Ascending aorta (tissue), 2 donors: ENCODE measurements at regions not wholly inside any gene's neighbourhood (a gene's known extent, or its start where the extent isn't known, plus 50 kb on each side); places are given as distances from the start of the nearest gene placed in this dataset.

Experiments used
- DNase-seq, 2 donors: peaks; one replicate each; pipeline ENCODE4 v3.0.0-alpha.2; 2019; ENCODE audit warnings: low spot score in 2 of 2
- H3K27ac ChIP-seq, 2 donors: fragments of 200-600 bp; sonication (generic); one replicate each; pipeline ENCODE4 v1.5.1; 2016 to 2017; ENCODE audit warnings: mild to moderate bottlenecking in 1 of 2
- H3K27me3 ChIP-seq: fragments of 200-600 bp; sonication (generic); one replicate; pipeline ENCODE4 v1.5.1; 2017
- H3K36me3 ChIP-seq, 2 donors: fragments of 200-600 bp; sonication (generic); one replicate each; pipeline ENCODE4 v1.5.1; 2016
- H3K4me1 ChIP-seq, 2 donors: fragments of 200-600 bp; sonication (generic); one replicate each; pipeline ENCODE4 v1.5.1; 2016 to 2017; ENCODE audit warnings: mild to moderate bottlenecking in 1 of 2
- H3K4me3 ChIP-seq, 2 donors: fragments of 200-600 bp; sonication (generic); one replicate each; pipeline ENCODE4 v1.5.1; 2016 to 2017; ENCODE audit warnings: mild to moderate bottlenecking in 1 of 2
- H3K9me3 ChIP-seq, 2 donors: fragments of 200-600 bp; sonication (generic); one replicate each; pipeline ENCODE4 v1.5.1; 2016
- intact Hi-C: fragments of 100-400 bp; cut with DNase I; formaldehyde crosslinking; loops from one replicate; pipeline ENCODE4 v1.15.1; 2023
- TF ChIP-seq, protein P1 (sequence below), 3 experiments: fragments of 200-600 bp in 2 of 3; fragments of 450-650 bp in 1 of 3; sonication (generic) in 2 of 3; IDR thresholded peaks; one replicate each; pipeline ENCODE4 v1.5.1; 2016 to 2019; ENCODE audit warnings: antibody characterized with exemption in 3 of 3, mild to moderate bottlenecking in 1 of 3, moderate library complexity in 1 of 3

DNA sequence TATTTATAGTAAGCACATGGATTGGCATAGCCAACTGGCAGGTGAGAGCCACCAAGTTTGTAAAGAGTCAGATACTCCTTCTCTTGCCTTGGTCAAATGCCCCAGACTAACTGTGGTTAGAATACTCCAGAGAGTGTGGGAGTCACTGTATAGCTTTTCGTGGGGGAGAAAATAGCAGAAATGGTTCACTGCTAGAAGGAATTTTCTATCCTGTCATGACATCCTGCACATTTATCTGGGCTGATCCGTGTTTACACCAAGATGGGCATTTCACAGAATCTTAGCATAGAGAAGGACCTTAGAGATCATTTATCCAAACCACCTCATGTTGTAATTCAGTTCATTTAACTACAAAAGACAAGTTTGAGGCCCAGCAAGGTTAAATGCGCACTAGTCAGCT, 460.8 kb downstream of the ENC1 start:
- H3K27ac ChIP-seq = no peak overlapping the region
- intact Hi-C loops = no loop called here
- no peak overlapping the region for H3K4me3 ChIP-seq
- no peaks in the 10 kb centered on the region for H3K27me3 ChIP-seq
- H3K36me3 ChIP-seq = no peaks in the 10 kb centered on the region
- no peaks in the 10 kb centered on the region for H3K4me1 ChIP-seq
- TF ChIP-seq, protein P1, sequence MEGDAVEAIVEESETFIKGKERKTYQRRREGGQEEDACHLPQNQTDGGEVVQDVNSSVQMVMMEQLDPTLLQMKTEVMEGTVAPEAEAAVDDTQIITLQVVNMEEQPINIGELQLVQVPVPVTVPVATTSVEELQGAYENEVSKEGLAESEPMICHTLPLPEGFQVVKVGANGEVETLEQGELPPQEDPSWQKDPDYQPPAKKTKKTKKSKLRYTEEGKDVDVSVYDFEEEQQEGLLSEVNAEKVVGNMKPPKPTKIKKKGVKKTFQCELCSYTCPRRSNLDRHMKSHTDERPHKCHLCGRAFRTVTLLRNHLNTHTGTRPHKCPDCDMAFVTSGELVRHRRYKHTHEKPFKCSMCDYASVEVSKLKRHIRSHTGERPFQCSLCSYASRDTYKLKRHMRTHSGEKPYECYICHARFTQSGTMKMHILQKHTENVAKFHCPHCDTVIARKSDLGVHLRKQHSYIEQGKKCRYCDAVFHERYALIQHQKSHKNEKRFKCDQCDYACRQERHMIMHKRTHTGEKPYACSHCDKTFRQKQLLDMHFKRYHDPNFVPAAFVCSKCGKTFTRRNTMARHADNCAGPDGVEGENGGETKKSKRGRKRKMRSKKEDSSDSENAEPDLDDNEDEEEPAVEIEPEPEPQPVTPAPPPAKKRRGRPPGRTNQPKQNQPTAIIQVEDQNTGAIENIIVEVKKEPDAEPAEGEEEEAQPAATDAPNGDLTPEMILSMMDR (IDR thresholded peaks at IDR 0.05) = no peak
- no peak for DNase-seq
- no peaks in the 10 kb centered on the region for H3K9me3 ChIP-seq

DNA sequence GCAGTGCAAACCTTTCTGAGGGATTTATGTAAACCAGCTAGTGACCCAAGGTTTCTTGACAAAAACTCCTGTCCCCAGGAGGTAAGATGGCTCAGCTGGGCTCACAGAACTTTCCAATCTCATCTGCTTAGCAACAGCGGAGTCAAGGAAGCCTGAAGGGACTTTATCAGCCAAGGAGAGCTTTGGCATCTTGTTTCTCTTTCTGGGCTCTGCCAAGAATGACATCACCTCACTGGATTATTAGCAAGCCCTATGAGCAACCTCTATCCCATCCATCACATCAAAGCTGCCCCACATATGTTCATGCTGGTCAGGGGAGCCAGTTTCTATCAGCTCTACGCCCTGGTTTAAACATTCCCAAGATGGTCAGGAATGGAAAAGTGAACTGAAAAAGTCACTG, 461.3 kb downstream of the ENC1 start:
- no peak overlapping the region for H3K4me3 ChIP-seq
- DNase-seq = no peak
- no peak overlapping the region for H3K27ac ChIP-seq
- no peaks in the 10 kb centered on the region for H3K9me3 ChIP-seq
- intact Hi-C loops = no loop called here
- no peaks in the 10 kb centered on the region for H3K36me3 ChIP-seq
- H3K27me3 ChIP-seq = no peaks in the 10 kb centered on the region
- H3K4me1 ChIP-seq = no peaks in the 10 kb centered on the region
- TF ChIP-seq, protein P1 (IDR thresholded peaks at IDR 0.05) = no peak

DNA sequence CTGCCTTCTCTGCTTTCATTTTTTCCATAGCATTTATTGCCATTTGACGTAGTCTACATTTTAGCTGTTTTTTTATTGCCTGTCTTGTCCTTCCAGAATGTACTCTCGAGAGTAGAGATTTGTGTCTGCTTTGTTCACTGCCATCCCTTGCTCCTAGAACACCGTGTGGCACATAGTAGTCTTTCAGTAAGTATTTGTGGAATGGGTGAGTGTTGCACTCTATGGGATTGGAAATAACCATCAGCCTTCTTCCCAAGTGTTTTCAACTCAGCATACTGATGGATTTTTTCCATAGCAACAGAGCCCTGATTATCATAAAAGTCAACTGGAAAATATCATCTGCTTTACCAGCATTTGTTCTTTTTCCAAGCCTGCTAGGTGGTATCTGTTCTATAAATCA, 462.6 kb downstream of the ENC1 start:
- no peak overlapping the region for H3K4me3 ChIP-seq
- no peaks in the 10 kb centered on the region for H3K27me3 ChIP-seq
- no peaks in the 10 kb centered on the region for H3K36me3 ChIP-seq
- H3K9me3 ChIP-seq = no peaks in the 10 kb centered on the region
- DNase-seq = no peak
- no peaks in the 10 kb centered on the region for H3K4me1 ChIP-seq
- TF ChIP-seq, protein P1 (IDR thresholded peaks at IDR 0.05) = no peak
- intact Hi-C loops = no loop called here
- no peak overlapping the region for H3K27ac ChIP-seq

DNA sequence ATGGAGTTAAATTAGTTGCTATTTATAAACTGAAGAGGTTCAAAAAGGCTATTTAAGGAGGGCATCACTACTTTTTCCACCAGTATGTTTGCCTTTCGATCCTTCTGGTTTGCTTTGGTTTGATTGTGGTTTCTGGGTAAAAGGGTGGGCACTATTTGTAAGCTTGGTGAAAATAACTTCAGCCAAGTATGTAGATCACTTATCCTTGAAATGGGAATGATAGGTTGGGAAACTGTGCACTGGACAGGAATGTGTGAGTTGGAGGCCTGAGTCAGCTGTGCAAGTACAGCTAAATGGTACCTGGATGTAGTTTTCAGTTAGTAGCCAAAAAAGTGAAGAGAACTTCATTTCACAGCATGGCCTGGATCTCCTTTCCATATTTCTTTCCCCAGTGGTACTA, 466.2 kb downstream of the ENC1 start:
- H3K27me3 ChIP-seq = no peaks in the 10 kb centered on the region
- DNase-seq = no peak
- H3K9me3 ChIP-seq = no peaks in the 10 kb centered on the region
- TF ChIP-seq, protein P1 (IDR thresholded peaks at IDR 0.05) = no peak
- no peak overlapping the region for H3K4me3 ChIP-seq
- intact Hi-C loops = no loop called here
- no peaks in the 10 kb centered on the region for H3K36me3 ChIP-seq
- H3K27ac ChIP-seq = no peak overlapping the region
- no peaks in the 10 kb centered on the region for H3K4me1 ChIP-seq

DNA sequence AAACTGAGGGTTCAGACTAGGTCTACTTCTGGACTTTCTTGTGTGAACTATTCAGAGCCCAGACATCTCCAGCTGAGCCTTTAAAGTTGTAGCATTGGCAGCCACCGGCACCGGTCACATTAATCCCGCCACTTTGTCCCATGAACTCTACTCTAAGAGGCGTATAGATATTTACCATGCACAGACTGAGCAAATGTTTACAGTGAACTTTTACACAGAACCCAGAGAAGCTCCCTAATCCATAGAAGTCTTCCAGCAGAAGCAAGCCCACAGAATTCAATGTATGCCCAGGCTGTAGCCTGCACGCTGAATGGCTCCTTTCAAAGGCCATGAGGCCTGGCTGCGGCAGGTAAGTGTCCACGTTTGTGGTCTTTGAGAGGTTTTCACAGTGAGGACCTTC, 466.9 kb downstream of the ENC1 start:
- Histone ChIP-seq H3K4me1 (no peaks in the 10 kb centered on the region), H3K9me3 (no peaks in the 10 kb centered on the region), H3K4me3 (no peak overlapping the region), H3K27me3 (no peaks in the 10 kb centered on the region), H3K36me3 (no peaks in the 10 kb centered on the region), H3K27ac (no peak overlapping the region)
- no peak for DNase-seq
- TF ChIP-seq, protein P1 (IDR thresholded peaks at IDR 0.05) = no peak
- intact Hi-C loops = no loop called here

DNA sequence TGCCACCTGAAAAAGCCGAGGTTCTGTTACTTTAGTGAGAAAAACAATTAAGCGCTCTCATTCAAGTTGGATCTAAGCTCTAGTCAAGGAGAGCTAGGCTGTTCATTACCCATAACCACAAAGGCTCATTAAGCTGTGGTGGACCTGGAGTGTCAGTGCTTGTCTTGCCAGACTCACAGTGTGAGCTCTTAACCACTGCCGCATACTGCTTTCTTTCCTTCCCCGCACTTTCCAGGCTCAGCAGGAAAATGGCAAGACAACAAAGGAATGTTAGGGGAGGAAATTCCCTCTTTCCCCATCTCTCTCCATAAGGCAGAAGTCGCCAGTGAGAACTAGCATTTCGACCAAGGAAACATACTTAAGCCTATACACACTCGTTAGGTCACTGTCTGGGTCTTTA, 467.3 kb downstream of the ENC1 start:
- no peaks in the 10 kb centered on the region for H3K4me1 ChIP-seq
- H3K36me3 ChIP-seq = no peaks in the 10 kb centered on the region
- H3K27ac ChIP-seq = no peak overlapping the region
- no peak for DNase-seq
- no peaks in the 10 kb centered on the region for H3K27me3 ChIP-seq
- no peaks in the 10 kb centered on the region for H3K9me3 ChIP-seq
- no peak overlapping the region for H3K4me3 ChIP-seq
- intact Hi-C loops = no loop called here
- TF ChIP-seq, protein P1 (IDR thresholded peaks at IDR 0.05) = no peak
